A673 (cell line): ENCODE measurements at regions not wholly inside any gene's neighbourhood (a gene's known extent, or its start where the extent isn't known, plus 50 kb on each side); places are given as distances from the start of the nearest gene placed in this dataset.

Source experiments
- EZH2 ChIP-seq: fragments of 200-600 bp; sonication (generic); IDR thresholded peaks from 2 replicates; pipeline ENCODE4 v1.6.1; 2017; ENCODE audit warnings: borderline replicate concordance, low read depth, mild to moderate bottlenecking, mixed read lengths, antibody characterized with exemption, low read length; ENCODE audit not compliant: poor library complexity, severe bottlenecking
- TF ChIP-seq, protein P1 (sequence below): fragments of 300-800, 200-600 bp; sonication (generic); conservative IDR thresholded peaks from 2 replicates; pipeline ENCODE4 v1.5.1; 2017; ENCODE audit warnings: low read depth, mild to moderate bottlenecking, antibody characterized with exemption, low read length, moderate library complexity, mixed read lengths

DNA sequence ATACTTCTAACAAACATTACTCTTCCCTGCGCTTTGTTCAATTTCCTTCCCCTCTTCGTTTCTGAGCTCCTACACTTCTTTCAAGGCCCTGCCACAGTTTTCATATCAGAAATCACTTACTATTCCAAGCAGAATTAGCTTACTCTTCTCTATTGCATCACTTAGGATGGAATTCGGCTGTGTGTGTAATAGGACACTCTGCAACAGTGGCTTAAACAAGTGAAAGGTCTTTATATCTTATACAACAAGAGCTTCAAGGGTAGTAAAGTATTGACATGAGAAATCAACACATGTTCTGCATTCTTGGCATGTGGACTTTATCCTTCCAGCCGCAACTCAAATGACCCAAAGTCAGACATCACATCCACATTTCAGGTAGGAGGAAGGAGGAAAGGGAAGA is 279.6 kb downstream of the PCDH20 start:
- TF ChIP-seq, protein P1, sequence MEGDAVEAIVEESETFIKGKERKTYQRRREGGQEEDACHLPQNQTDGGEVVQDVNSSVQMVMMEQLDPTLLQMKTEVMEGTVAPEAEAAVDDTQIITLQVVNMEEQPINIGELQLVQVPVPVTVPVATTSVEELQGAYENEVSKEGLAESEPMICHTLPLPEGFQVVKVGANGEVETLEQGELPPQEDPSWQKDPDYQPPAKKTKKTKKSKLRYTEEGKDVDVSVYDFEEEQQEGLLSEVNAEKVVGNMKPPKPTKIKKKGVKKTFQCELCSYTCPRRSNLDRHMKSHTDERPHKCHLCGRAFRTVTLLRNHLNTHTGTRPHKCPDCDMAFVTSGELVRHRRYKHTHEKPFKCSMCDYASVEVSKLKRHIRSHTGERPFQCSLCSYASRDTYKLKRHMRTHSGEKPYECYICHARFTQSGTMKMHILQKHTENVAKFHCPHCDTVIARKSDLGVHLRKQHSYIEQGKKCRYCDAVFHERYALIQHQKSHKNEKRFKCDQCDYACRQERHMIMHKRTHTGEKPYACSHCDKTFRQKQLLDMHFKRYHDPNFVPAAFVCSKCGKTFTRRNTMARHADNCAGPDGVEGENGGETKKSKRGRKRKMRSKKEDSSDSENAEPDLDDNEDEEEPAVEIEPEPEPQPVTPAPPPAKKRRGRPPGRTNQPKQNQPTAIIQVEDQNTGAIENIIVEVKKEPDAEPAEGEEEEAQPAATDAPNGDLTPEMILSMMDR, result no peak
- no peak for TF ChIP-seq EZH2
